GM21723 (cell line): ENCODE measurements at regions not wholly inside any gene's neighbourhood (a gene's known extent, or its start where the extent isn't known, plus 50 kb on each side); places are given as distances from the start of the nearest gene placed in this dataset.

ENCODE experiments used
- ATAC-seq: cut with Tn5 transposase; IDR thresholded peaks from one replicate; pipeline ENCODE4 v1.9.1; 2021; ENCODE audit warnings: mild to moderate bottlenecking, moderate library complexity; ENCODE audit not compliant: unreplicated experiment

DNA sequence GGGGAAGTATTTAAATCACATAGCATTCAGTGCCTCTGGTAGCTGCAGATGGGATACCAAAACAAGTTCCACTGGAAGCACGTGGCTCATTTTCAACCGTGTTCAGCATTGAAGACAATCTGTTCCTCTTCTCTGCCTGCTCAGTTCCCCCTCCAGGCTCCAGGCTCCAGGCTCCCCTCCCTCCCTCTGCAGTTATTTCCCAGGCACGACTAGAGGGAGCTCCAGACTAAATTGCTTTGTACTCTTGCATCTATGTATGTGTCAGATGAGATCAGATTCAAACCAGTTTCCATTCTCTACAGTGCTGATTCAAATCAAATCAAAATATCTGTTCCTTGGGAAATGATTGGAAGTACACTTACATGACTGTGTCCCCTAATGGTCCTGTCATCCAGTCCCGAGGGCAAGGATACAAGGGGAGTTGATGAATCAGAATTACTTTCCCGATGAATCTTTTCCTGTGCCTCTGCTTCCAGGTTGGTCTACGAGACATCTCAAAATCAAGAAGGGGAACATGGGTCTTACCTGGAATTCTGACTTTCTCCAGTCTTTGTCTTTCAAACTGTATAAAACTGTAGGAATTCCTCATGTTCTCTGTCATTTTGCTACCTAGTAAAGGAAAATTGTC, 600.5 kb downstream of the EDEM1 start:
- no peak for ATAC-seq

- no peak for ATAC-seq
Measured at GRCh38 chr3:5788496-5788895, 601.0 kb downstream of the EDEM1 start.

DNA sequence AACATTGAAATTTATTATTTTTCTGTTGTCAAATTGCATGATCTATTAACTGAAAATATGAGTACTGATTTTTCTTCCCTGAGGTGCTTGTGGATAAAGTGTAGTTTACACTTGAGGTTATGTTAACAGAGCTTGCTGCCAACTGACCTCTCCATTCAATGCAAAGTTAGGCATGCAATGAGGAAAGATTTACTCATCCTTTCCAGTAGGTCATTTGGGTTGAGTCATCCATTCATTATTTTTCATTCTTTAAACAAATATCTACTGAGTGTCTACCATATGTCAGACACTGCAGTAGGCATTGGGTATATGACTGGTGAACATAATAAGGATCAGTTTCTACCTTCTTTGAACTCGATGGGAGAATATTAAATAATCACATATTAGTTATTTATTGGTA, 604.1 kb downstream of the EDEM1 start:
- no peak for ATAC-seq

DNA sequence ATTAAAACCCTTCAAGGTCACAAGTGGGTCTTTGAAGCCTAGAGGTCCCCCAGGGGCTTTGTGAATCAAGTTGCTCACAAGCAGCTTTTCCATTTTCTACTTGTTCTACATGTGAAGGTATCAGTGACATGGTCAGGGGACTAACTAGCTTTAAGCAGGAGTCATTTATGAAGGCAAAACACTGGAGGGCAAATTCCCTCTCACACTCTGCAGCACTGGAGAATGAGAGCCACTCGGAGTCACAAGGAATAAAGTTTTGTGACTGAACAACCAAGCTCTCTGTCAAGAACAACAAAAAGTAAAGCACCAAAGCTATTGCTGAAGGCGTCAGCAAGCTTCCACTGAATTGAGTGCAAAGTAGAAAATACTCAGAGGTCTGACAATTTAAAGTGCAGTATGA, 609.0 kb downstream of the EDEM1 start:
- ATAC-seq: no peak

- no peak for ATAC-seq
Measured at GRCh38 chr3:5798809-5799208, 611.3 kb downstream of the EDEM1 start.

- no peak for ATAC-seq
Measured at GRCh38 chr3:5799398-5799797, 611.9 kb downstream of the EDEM1 start.

DNA sequence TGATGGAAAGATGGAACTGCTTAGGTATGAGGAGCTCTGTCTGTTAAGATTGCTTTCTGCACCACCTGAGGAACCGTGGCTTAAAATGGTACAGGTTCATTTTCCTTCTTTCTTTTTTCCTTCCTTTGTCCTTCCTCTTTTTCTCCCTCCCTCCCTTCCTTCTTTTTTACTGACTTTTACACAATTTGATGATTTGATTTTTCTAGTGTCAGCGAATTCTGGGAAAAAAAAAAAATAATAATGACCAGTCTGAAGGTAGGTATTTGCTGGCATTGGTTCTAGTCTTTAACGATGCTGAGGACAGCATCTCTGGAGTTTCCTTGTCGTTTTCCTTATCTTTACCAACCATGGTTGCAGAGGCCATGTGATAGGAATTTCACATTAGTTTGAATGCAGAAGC, 613.5 kb downstream of the EDEM1 start:
- ATAC-seq: no peak

DNA sequence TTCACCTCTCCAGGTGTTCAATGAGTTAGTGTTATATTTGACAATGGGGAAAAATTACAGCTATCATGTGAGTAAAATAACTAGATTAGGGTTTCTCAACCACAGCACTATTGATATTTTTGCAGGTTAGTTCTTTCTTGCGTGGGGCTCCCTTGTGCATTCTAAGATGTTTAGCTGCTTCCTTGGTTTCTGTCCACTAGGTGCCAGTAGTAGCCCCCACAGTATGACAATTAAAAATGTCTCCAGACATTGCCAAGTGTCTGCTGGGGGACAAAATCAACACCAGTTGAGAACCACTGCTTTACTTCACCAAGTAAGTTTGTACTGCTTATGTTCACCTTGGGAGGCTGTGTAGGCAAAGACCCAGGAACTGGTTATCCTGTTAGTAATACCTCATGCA, 618.7 kb downstream of the EDEM1 start:
- no peak for ATAC-seq

- ATAC-seq: no peak
Measured at GRCh38 chr3:5809586-5810246, 622.2 kb downstream of the EDEM1 start.

- no peak for ATAC-seq
Measured at GRCh38 chr3:5811016-5811415, 623.5 kb downstream of the EDEM1 start.

DNA sequence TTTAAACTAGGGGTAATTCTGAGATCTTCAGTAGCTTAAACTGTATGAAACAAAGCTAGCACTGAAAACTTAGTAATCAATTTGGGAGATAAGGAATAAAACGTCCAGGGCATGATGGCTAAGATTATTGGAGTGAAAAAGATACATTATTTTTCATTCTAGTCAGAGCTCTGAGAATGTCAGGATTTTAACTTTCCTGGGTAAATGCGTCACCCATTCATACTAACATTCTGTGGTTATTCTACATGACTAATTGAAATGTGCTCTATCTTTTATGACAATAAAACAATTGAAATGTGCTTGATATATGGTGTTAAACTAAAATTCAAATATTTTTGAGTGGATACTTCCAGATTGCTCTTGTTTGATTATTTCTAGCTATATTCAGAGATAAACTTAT, 626.0 kb downstream of the EDEM1 start:
- ATAC-seq: no peak

- ATAC-seq: no peak
Measured at GRCh38 chr3:5822843-5823242, 635.3 kb downstream of the EDEM1 start.

- ATAC-seq: no peak
Measured at GRCh38 chr3:5826467-5826866, 639.0 kb downstream of the EDEM1 start.

GRCh38 chr3:5828251-5828650, 640.7 kb downstream of the EDEM1 start:
- ATAC-seq: no peak

- no peak for ATAC-seq
Measured at GRCh38 chr3:5840056-5840455, 652.5 kb downstream of the EDEM1 start.

GRCh38 chr3:5841599-5841998, 654.1 kb downstream of the EDEM1 start:
- no peak for ATAC-seq

DNA sequence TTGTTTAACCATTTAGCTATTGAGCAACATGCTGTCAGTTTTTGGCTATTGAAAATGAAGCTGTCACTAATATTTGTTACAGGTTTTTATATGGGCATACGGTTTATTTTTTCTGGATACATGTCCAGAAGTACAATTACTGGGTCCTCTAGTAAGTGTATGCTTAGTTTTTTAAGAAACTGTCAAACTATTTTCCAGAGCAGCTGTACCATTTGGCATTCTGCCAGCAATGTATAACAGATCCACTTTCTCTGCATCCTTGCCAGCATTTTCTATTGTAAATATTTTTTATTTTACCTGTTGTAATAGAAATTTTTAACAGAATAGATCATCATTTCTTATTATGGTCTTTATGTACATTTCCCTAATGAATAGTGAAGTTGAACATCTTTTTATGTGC, 658.8 kb downstream of the EDEM1 start:
- no peak for ATAC-seq

DNA sequence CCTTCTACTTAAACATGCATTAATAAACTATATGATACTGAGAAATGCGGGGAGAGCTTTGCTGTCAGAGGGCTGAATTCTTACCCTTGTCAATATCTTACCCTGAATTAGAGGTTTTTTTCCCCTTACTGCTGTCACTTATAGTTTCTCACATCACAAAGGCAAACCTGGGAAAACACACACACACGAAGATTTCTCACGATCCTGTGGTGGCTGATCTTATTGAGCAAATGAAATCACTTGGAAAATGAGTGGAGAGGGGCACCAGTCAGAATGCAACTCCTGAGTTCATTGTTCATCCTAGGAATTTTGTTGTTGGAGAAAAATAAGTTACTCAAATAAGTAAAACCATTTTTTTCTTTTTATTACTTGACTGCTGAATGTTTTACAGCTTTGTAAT, 673.6 kb downstream of the EDEM1 start:
- no peak for ATAC-seq

GRCh38 chr3:5874931-5875341, 687.4 kb downstream of the EDEM1 start:
- ATAC-seq: no peak

- no peak for ATAC-seq
Measured at GRCh38 chr3:5888851-5889250, 701.3 kb downstream of the EDEM1 start.

DNA sequence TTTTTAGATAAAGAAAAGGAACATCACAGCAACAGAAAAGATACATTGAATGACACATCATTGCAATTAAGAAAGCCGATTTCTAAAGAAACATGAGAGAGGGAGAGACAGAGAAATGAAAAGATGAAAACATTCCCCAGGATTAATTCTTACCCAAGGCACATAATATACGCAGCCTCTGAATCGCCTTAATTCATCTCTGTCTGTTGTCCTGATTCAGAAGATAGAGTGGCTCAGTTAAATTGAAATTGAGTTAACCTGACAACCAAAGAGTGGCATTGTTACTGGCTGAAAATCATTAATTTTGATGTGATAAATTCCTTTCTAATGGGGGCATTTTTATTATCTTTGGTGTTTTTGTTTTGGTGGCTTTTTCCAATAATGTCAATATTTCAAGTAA, 701.9 kb downstream of the EDEM1 start:
- no peak for ATAC-seq

- no peak for ATAC-seq
Measured at GRCh38 chr3:5891711-5892110, 704.2 kb downstream of the EDEM1 start.

DNA sequence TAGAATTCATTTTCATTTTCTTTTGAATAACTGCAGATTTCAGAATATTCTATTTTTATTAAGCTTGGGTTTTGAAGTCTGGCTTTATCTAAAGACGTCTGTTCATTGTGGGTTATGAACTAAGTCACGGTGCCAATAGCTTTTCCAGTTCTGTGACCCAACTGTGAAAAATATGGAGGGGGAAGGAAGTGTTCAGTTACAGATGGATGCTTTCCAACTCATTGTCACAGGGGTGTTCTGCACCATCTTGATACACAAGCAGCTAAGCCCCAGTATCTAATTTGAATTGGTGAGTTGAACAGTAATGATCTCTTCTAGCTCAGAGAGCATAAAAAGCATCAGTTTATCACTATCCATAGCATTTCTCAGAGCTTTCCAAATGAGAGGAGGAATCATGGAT, 710.6 kb downstream of the EDEM1 start:
- no peak for ATAC-seq
